Liver (tissue), 8 donors: ENCODE measurements at regions not wholly inside any gene's neighbourhood (a gene's known extent, or its start where the extent isn't known, plus 50 kb on each side); places are given as distances from the start of the nearest gene placed in this dataset.

Source experiments
- DNase-seq: peaks from one replicate; pipeline ENCODE4 v3.0.0-alpha.2; 2017; ENCODE audit warnings: low spot score
- H3K27ac ChIP-seq, 2 donors: one replicate each; pipeline ENCODE4 v1.7.0; 2013; ENCODE audit warnings: inconsistent platforms in 2 of 2, low read length in 2 of 2, control low read depth in 1 of 2, low read depth in 1 of 2, mild to moderate bottlenecking in 1 of 2
- H3K27me3 ChIP-seq, 4 donors: one replicate each; pipeline versions ENCODE4 v1.6.1 to v1.7.0; 2013; ENCODE audit warnings: low read length in 3 of 4, inconsistent platforms in 1 of 4, mild to moderate bottlenecking in 1 of 4, moderate library complexity in 1 of 4; ENCODE audit not compliant: control insufficient read depth in 4 of 4, insufficient read depth in 4 of 4
- H3K36me3 ChIP-seq, 4 donors: one replicate each; pipeline versions ENCODE4 v1.6.1 to v1.7.0; 2013; ENCODE audit warnings: low read length in 3 of 4, mild to moderate bottlenecking in 3 of 4, low read depth in 1 of 4, moderate library complexity in 1 of 4; ENCODE audit not compliant: control insufficient read depth in 4 of 4, insufficient read depth in 3 of 4
- H3K4me1 ChIP-seq, 4 donors: one replicate each; pipeline versions ENCODE4 v1.6.1 to v1.7.0; 2013; ENCODE audit warnings: low read length in 3 of 4, mild to moderate bottlenecking in 3 of 4, moderate library complexity in 1 of 4; ENCODE audit not compliant: control insufficient read depth in 4 of 4, insufficient read depth in 4 of 4
- H3K4me3 ChIP-seq, 3 donors: one replicate each; pipeline versions ENCODE4 v1.6.1 to v1.7.0; 2013; ENCODE audit warnings: low read length in 3 of 3, control low read depth in 1 of 3, low read depth in 1 of 3, mild to moderate bottlenecking in 1 of 3
- H3K9ac ChIP-seq, 2 donors: one replicate each; pipeline ENCODE4 v1.7.0; 2013; ENCODE audit warnings: low read length in 2 of 2, mild to moderate bottlenecking in 2 of 2, moderate library complexity in 2 of 2, control low read depth in 1 of 2, low read depth in 1 of 2
- H3K9me3 ChIP-seq, 4 donors: one replicate each; pipeline versions ENCODE4 v1.6.1 to v1.7.0; 2013; ENCODE audit warnings: low read length in 3 of 4; ENCODE audit not compliant: control insufficient read depth in 4 of 4
- ATF3 ChIP-seq: IDR thresholded peaks from 2 replicates; pipeline ENCODE4 v1.6.1; 2016; ENCODE audit warnings: antibody characterized with exemption
- CTCF ChIP-seq: fragments of 150-350 bp; IDR thresholded peaks from 2 replicates; pipeline ENCODE4 v1.5.1; 2017; ENCODE audit warnings: improper control_type of control experiment, low read depth, low read length; ENCODE audit not compliant: missing input control
- EGR1 ChIP-seq, 2 donors: IDR thresholded peaks; 2 replicates each; pipeline ENCODE4 v1.6.1; 2016 to 2018; ENCODE audit warnings: antibody characterized with exemption in 2 of 2, low read depth in 2 of 2
- FOXA1 ChIP-seq: IDR thresholded peaks from 2 replicates; pipeline ENCODE4 v1.6.1; 2016; ENCODE audit warnings: antibody characterized with exemption
- FOXA2 ChIP-seq: IDR thresholded peaks from 2 replicates; pipeline ENCODE4 v1.6.1; 2016; ENCODE audit warnings: antibody characterized with exemption
- GABPA ChIP-seq, 2 donors: IDR thresholded peaks in 1 of 2; conservative IDR thresholded peaks in 1 of 2; 2 replicates each; pipeline ENCODE4 v1.6.1; 2016; ENCODE audit warnings: antibody characterized with exemption in 2 of 2, mild to moderate bottlenecking in 1 of 2, moderate library complexity in 1 of 2
- HNF4A ChIP-seq, 2 donors: conservative IDR thresholded peaks; 2 replicates each; pipeline ENCODE4 v1.6.1; 2016; ENCODE audit warnings: antibody characterized with exemption in 2 of 2, mild to moderate bottlenecking in 2 of 2
- HNF4G ChIP-seq: IDR thresholded peaks from 2 replicates; pipeline ENCODE4 v1.6.1; 2016; ENCODE audit warnings: antibody characterized with exemption
- JUND ChIP-seq, 2 donors: IDR thresholded peaks; 2 replicates each; pipeline ENCODE4 v1.6.1; 2016; ENCODE audit warnings: antibody characterized with exemption in 2 of 2
- MAX ChIP-seq: IDR thresholded peaks from 2 replicates; pipeline ENCODE4 v1.6.1; 2016; ENCODE audit warnings: antibody characterized with exemption
- NR2F2 ChIP-seq: IDR thresholded peaks from 2 replicates; pipeline ENCODE4 v1.6.1; 2016; ENCODE audit warnings: antibody characterized with exemption
- RAD21 ChIP-seq, 2 donors: IDR thresholded peaks; 2 replicates each; pipeline ENCODE4 v1.6.1; 2016; ENCODE audit warnings: antibody characterized with exemption in 2 of 2, mild to moderate bottlenecking in 2 of 2
- REST ChIP-seq: IDR thresholded peaks from 2 replicates; pipeline ENCODE4 v1.6.1; 2016; ENCODE audit warnings: antibody characterized with exemption, mild to moderate bottlenecking
- RXRA ChIP-seq, 2 donors: IDR thresholded peaks; 2 replicates each; pipeline ENCODE4 v1.6.1; 2017 to 2018; ENCODE audit warnings: antibody characterized with exemption in 2 of 2, mild to moderate bottlenecking in 1 of 2
- SP1 ChIP-seq: IDR thresholded peaks from 2 replicates; pipeline ENCODE4 v1.6.1; 2018; ENCODE audit warnings: antibody characterized with exemption, mild to moderate bottlenecking
- YY1 ChIP-seq: IDR thresholded peaks from 2 replicates; pipeline ENCODE4 v1.6.1; 2016; ENCODE audit warnings: antibody characterized with exemption, mild to moderate bottlenecking
- ZBTB33 ChIP-seq: IDR thresholded peaks from 2 replicates; pipeline ENCODE4 v1.6.1; 2016; ENCODE audit warnings: antibody characterized with exemption
- WGBS: extraction: QIAGEN DNeasy Blood & Tissue Kit; methylation state at CpG from one replicate; pipeline ENCODE4 v1.1.7; 2013; 5-methylcytosine and 5-hydroxymethylcytosine counted together
- donor health status: healthy.
- donor health status: healthy.
- donor health status: healthy.
- donor health status: healthy.
- donor health status: healthy.

GRCh38 chr6:51339728-51340127, 521.1 kb downstream of the TFAP2B start:
- H3K9me3 ChIP-seq: no peaks in the 10 kb centered on the region
- WGBS: 69% methylated on average over 5 of the region's 5 CpGs
- no peak overlapping the region for H3K27ac ChIP-seq
- no peaks in the 10 kb centered on the region for H3K27me3 ChIP-seq
- H3K36me3 ChIP-seq: no peaks in the 10 kb centered on the region
- DNase-seq: no peak
- H3K4me3 ChIP-seq: no peak overlapping the region
- H3K4me1 ChIP-seq: peaks cover 0 to 14% (median 11%) of the 10 kb centered on the region in 4 donors
- H3K9ac ChIP-seq: no peak overlapping the region
- TF ChIP-seq FOXA1: no peak
- no peak for TF ChIP-seq ATF3
- TF ChIP-seq RAD21 (IDR thresholded peaks at IDR 0.05): no peak
- no peak for TF ChIP-seq EGR1 (IDR thresholded peaks at IDR 0.05; ENCODE audit: low read depth in 2 of 2)
- TF ChIP-seq ZBTB33: no peak
- no peak for TF ChIP-seq HNF4A (conservative IDR thresholded peaks at IDR 0.05)

GRCh38 chr6:51342393-51342792, 523.7 kb downstream of the TFAP2B start:
- H3K27ac ChIP-seq: no peak overlapping the region
- 86% methylated on average over 6 of the region's 6 CpGs for WGBS

More at GRCh38 chr6:51342393-51342792, 523.7 kb downstream of the TFAP2B start:
- Histone ChIP-seq H3K9ac (no peak overlapping the region), H3K4me1 (peaks cover 0 to 1% (median under 1%) of the 10 kb centered on the region in 4 donors), H3K36me3 (no peaks in the 10 kb centered on the region), H3K27me3 (no peaks in the 10 kb centered on the region), H3K4me3 (no peak overlapping the region), H3K9me3 (peaks cover 0 to 5% (median 0%) of the 10 kb centered on the region in 4 donors)
- no peak for DNase-seq
- TF ChIP-seq FOXA2 (no peak), REST (no peak), HNF4A (conservative IDR thresholded peaks at IDR 0.05) (no peak), GABPA (IDR thresholded peaks at IDR 0.05 in 1 of 2, conservative IDR thresholded peaks at IDR 0.05 in 1 of 2) (no peak), HNF4G (no peak), YY1 (no peak), ATF3 (no peak), JUND (IDR thresholded peaks at IDR 0.05) (no peak), CTCF (no peak), ZBTB33 (no peak), NR2F2 (no peak), MAX (no peak), RXRA (IDR thresholded peaks at IDR 0.05) (no peak), SP1 (no peak)
